ENCODE measurements at regions not wholly inside any gene's neighbourhood (a gene's known extent, or its start where the extent isn't known, plus 50 kb on each side); places are given as distances from the start of the nearest gene placed in this dataset.
A peak's percentile ranks its signal among the peaks of the same experiment; 100 is the strongest.

GRCh38 chr6:105901583-105901982, 184.6 kb upstream of the PRDM1 start:
- no peak for DNase-seq

GRCh38 chr6:105900125-105900937, 185.8 kb upstream of the PRDM1 start:
- DNase-seq, result no peak

- DNase-seq, result no peak
Observed at GRCh38 chr6:105898286-105898685, 187.8 kb upstream of the PRDM1 start.

- no peak for DNase-seq
Observed at GRCh38 chr6:105897131-105897530, 189.0 kb upstream of the PRDM1 start.

GRCh38 chr6:105896821-105897095, 189.4 kb upstream of the PRDM1 start:
- DNase-seq, result no peak

- no peak for DNase-seq
Observed at GRCh38 chr6:105896052-105896820, 189.9 kb upstream of the PRDM1 start.

- DNase-seq, result no peak
Observed at GRCh38 chr6:105894556-105894955, 191.6 kb upstream of the PRDM1 start.

GRCh38 chr6:105893741-105894140, 192.4 kb upstream of the PRDM1 start:
- DNase-seq, result no peak

- no peak for DNase-seq
Observed at GRCh38 chr6:105892577-105893262, 193.4 kb upstream of the PRDM1 start.

- DNase-seq, result no peak
Observed at GRCh38 chr6:105890521-105891244, 195.5 kb upstream of the PRDM1 start.

- DNase-seq, result no peak
Observed at GRCh38 chr6:105889902-105890301, 196.2 kb upstream of the PRDM1 start.

- no peak for DNase-seq
Observed at GRCh38 chr6:105886814-105887544, 199.2 kb upstream of the PRDM1 start.

GRCh38 chr6:105886066-105886813, 199.9 kb upstream of the PRDM1 start:
- DNase-seq, result no peak

- no peak for DNase-seq
Observed at GRCh38 chr6:105884426-105884825, 201.7 kb upstream of the PRDM1 start.

GRCh38 chr6:105884011-105884410, 202.1 kb upstream of the PRDM1 start:
- DNase-seq, result no peak

GRCh38 chr6:105882828-105883227, 203.3 kb upstream of the PRDM1 start:
- DNase-seq, result no peak

- no peak for DNase-seq
Observed at GRCh38 chr6:105882121-105882803, 203.9 kb upstream of the PRDM1 start.

- DNase-seq, result no peak
Observed at GRCh38 chr6:105881608-105882007, 204.5 kb upstream of the PRDM1 start.

GRCh38 chr6:105880030-105880492, 206.1 kb upstream of the PRDM1 start:
- DNase-seq, result peak; percentile 45

- no peak for DNase-seq
Observed at GRCh38 chr6:105879146-105879545, 207.0 kb upstream of the PRDM1 start.

Data from stimulated activated CD4-positive, alpha-beta T cell treated with anti-CD3 and anti-CD28 coated beads, Interleukin-4, amount 100 ng/mL, for 1 hour (primary cell).